K562 (cell line): ENCODE measurements at regions not wholly inside any gene's neighbourhood (a gene's known extent, or its start where the extent isn't known, plus 50 kb on each side); places are given as distances from the start of the nearest gene placed in this dataset.

ENCODE experiments used
- ADNP ChIP-seq: fragments of 200-800 bp; sonication (Bioruptor generic); IDR thresholded peaks from 2 replicates; pipeline ENCODE4 v1.6.1; 2016; ENCODE audit warnings: missing genetic modification characterization, missing compliant biosample characterization
- DACH1 ChIP-seq: fragments of 450-650 bp; IDR thresholded peaks from 2 replicates; pipeline ENCODE4 v1.6.1; 2018; ENCODE audit not compliant: partially characterized antibody
- E2F6 ChIP-seq, 2 experiments: IDR thresholded peaks; 2 replicates each; pipeline ENCODE4 v1.6.1; 2011; ENCODE audit warnings: borderline replicate concordance in 1 of 2, control low read depth in 1 of 2, low read depth in 1 of 2, low read length in 1 of 2, mild to moderate bottlenecking in 1 of 2, mixed read lengths in 1 of 2, moderate library complexity in 1 of 2; ENCODE audit not compliant: insufficient read depth in 1 of 2, insufficient read length in 1 of 2, poor library complexity in 1 of 2, severe bottlenecking in 1 of 2; ENCODE audit errors: extremely low read depth in 1 of 2
- ETS1 ChIP-seq: conservative IDR thresholded peaks from 2 replicates; pipeline ENCODE4 v1.6.1; 2011; ENCODE audit warnings: low read depth, mild to moderate bottlenecking, low read length; ENCODE audit not compliant: control insufficient read depth
- FOS ChIP-seq: IDR thresholded peaks from 3 replicates; pipeline ENCODE4 v1.6.1; 2011; ENCODE audit not compliant: insufficient read length; ENCODE audit errors: extremely low read depth
- NFATC3 ChIP-seq: fragments of 450-650 bp; IDR thresholded peaks from 2 replicates; pipeline ENCODE4 v1.6.1; 2017; ENCODE audit warnings: mild to moderate bottlenecking
- RHOXF2B ChIP-seq: fragments of 250-450 bp; sonication (Bioruptor Pico); conservative IDR thresholded peaks from 2 replicates; pipeline ENCODE4 v1.5.1; 2021
- SRSF3 ChIP-seq: fragments of 200-400 bp; formaldehyde crosslinking; IDR thresholded peaks from 2 replicates; pipeline ENCODE4 v1.6.1; 2016; ENCODE audit warnings: mild to moderate bottlenecking, low read length, moderate library complexity; ENCODE audit not compliant: insufficient read depth
- THRAP3 ChIP-seq: fragments of 450-650 bp; IDR thresholded peaks from 2 replicates; pipeline ENCODE4 v1.6.1; 2016; ENCODE audit warnings: mild to moderate bottlenecking, inconsistent platforms, borderline replicate concordance
- ZBED1 ChIP-seq: IDR thresholded peaks from 2 replicates; pipeline ENCODE4 v1.6.1; 2014
- ZBTB8A ChIP-seq: fragments of 450-650 bp; IDR thresholded peaks from 2 replicates; pipeline ENCODE4 v1.6.1; 2018; ENCODE audit warnings: mild to moderate bottlenecking, moderate library complexity; ENCODE audit not compliant: partially characterized antibody
- ZFP91 ChIP-seq: sonication (generic); formaldehyde crosslinking; IDR thresholded peaks from 2 replicates; pipeline ENCODE4 v1.8.0; 2022; ENCODE audit warnings: mild to moderate bottlenecking, missing genetic modification reagents
- ZNF121 ChIP-seq: sonication (generic); formaldehyde crosslinking; conservative IDR thresholded peaks from 2 replicates; pipeline ENCODE4 v1.8.0; 2022; ENCODE audit warnings: missing genetic modification reagents
- ZNF584 ChIP-seq: fragments of 200-800 bp; sonication (Bioruptor generic); IDR thresholded peaks from 2 replicates; pipeline ENCODE4 v1.6.1; 2016; ENCODE audit warnings: low read depth, mild to moderate bottlenecking, missing genetic modification characterization, missing compliant biosample characterization
- ZNF695 ChIP-seq: fragments of 450-650 bp; formaldehyde crosslinking; IDR thresholded peaks from 2 replicates; pipeline ENCODE4 v1.4.0; 2020; ENCODE audit warnings: mild to moderate bottlenecking, moderate library complexity
- TF ChIP-seq, protein P1 (sequence below): fragments of 200-800 bp; sonication (Bioruptor generic); IDR thresholded peaks from 2 replicates; pipeline ENCODE4 v1.6.1; 2016; ENCODE audit warnings: missing genetic modification characterization, missing compliant biosample characterization

DNA sequence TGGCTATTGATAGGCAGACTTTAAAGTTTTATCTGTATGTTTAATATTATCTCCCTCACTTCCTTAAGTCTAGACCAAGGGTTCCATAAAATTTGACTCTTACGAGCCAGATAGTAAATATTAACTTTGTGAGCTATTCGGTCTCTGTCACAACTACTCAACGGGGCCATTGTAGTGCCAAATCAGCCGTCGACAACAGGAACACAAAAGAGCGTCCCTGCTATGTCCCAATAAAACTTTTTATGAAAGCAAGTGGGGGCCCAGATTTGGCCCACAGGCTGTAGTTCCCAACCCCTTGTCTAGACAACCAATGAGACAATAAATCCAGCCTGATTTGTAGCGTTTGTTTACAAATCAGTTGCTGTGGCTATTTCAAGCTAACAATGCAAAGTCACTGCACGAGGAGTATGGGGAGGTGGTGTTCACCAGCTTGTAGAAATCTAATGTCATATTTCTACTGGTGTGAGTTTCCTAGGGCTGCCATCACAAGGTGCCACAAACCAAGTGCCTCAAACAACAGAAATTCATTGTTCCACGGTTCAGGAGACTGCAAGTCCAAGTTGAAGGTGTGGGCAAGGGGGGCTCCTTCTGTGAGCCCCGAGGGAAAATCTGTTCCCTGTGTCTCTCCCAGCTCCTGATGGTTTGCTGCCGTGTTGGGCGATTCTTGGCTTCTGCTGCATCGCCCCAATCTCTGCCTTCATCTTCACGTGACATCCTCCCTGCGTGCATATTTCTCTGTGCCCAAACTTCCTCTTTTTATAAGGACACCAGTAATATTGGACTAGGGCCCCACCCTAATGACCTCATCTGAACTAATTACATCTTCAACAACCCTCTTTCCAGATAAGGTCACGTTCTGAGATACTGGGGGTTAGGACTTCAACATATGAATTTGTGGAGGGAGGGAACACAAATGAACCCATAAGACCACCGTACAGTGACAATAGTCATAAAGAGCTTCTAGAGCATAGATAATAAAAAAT, 356.0 kb upstream of the JARID2 start (continued):
- no peak for TF ChIP-seq ZBTB8A
- no peak for TF ChIP-seq ZBED1
- no peak for TF ChIP-seq NFATC3
- no peak for TF ChIP-seq ZNF695
- no peak for TF ChIP-seq FOS
- no peak; the same call in 1 of the 2 replicates for TF ChIP-seq ADNP (tag)
- no peak for TF ChIP-seq ZFP91 (CRISPR knock-in tag)
- no peak for TF ChIP-seq ETS1
- peak; percentile 74 for TF ChIP-seq DACH1
- TF ChIP-seq ZNF584 (CRISPR knock-in tag): no peak
- TF ChIP-seq SRSF3: no peak
- no peak for TF ChIP-seq ZNF121 (CRISPR knock-in tag)
- TF ChIP-seq THRAP3: no peak
- TF ChIP-seq, protein P1, sequence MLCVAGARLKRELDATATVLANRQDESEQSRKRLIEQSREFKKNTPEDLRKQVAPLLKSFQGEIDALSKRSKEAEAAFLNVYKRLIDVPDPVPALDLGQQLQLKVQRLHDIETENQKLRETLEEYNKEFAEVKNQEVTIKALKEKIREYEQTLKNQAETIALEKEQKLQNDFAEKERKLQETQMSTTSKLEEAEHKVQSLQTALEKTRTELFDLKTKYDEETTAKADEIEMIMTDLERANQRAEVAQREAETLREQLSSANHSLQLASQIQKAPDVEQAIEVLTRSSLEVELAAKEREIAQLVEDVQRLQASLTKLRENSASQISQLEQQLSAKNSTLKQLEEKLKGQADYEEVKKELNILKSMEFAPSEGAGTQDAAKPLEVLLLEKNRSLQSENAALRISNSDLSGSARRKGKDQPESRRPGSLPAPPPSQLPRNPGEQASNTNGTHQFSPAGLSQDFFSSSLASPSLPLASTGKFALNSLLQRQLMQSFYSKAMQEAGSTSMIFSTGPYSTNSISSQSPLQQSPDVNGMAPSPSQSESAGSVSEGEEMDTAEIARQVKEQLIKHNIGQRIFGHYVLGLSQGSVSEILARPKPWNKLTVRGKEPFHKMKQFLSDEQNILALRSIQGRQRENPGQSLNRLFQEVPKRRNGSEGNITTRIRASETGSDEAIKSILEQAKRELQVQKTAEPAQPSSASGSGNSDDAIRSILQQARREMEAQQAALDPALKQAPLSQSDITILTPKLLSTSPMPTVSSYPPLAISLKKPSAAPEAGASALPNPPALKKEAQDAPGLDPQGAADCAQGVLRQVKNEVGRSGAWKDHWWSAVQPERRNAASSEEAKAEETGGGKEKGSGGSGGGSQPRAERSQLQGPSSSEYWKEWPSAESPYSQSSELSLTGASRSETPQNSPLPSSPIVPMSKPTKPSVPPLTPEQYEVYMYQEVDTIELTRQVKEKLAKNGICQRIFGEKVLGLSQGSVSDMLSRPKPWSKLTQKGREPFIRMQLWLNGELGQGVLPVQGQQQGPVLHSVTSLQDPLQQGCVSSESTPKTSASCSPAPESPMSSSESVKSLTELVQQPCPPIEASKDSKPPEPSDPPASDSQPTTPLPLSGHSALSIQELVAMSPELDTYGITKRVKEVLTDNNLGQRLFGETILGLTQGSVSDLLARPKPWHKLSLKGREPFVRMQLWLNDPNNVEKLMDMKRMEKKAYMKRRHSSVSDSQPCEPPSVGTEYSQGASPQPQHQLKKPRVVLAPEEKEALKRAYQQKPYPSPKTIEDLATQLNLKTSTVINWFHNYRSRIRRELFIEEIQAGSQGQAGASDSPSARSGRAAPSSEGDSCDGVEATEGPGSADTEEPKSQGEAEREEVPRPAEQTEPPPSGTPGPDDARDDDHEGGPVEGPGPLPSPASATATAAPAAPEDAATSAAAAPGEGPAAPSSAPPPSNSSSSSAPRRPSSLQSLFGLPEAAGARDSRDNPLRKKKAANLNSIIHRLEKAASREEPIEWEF (CRISPR knock-in tag): no peak
- TF ChIP-seq RHOXF2B (CRISPR knock-in tag): 0 out of 2 replicates have a peak, but pooled peaks have one; percentile 35
- TF ChIP-seq E2F6 (IDR thresholded peaks at IDR 0.05; ENCODE audit: borderline replicate concordance in 1 of 2, extremely low read depth in 1 of 2, insufficient read depth in 1 of 2, insufficient read length in 1 of 2, low read depth in 1 of 2, low read length in 1 of 2, poor library complexity in 1 of 2, severe bottlenecking in 1 of 2): no peak
